HUES64 (cell line): ENCODE measurements at regions not wholly inside any gene's neighbourhood (a gene's known extent, or its start where the extent isn't known, plus 50 kb on each side); places are given as distances from the start of the nearest gene placed in this dataset.
"Not testable (repeated sequence)": the region's sequence is repeated elsewhere in the genome, so short reads cannot be mapped to it uniquely, and the experiment has no call there.

Source experiments
- H3K27ac ChIP-seq: 2 replicates; pipeline ENCODE4 v1.7.0; 2013; ENCODE audit warnings: low read depth, low read length, inconsistent platforms
- H3K27me3 ChIP-seq: 2 replicates; pipeline ENCODE4 v1.6.1; 2013; ENCODE audit warnings: mild to moderate bottlenecking, low read length; ENCODE audit not compliant: insufficient read depth
- H3K36me3 ChIP-seq: 2 replicates; pipeline ENCODE4 v1.6.1; 2013; ENCODE audit warnings: mild to moderate bottlenecking, low read length; ENCODE audit not compliant: insufficient read depth
- H3K4me1 ChIP-seq: 2 replicates; pipeline ENCODE4 v1.6.1; 2013; ENCODE audit warnings: mild to moderate bottlenecking, low read length, moderate library complexity; ENCODE audit not compliant: insufficient read depth
- H3K4me3 ChIP-seq: 2 replicates; pipeline ENCODE4 v1.5.1; 2013; ENCODE audit warnings: mild to moderate bottlenecking, low read length, moderate library complexity
- H3K9ac ChIP-seq: 2 replicates; pipeline ENCODE4 v1.6.1; 2013; ENCODE audit warnings: mild to moderate bottlenecking, low read depth, low read length
- H3K9me3 ChIP-seq: 2 replicates; pipeline ENCODE4 v1.6.1; 2013; ENCODE audit warnings: low read depth, low read length; ENCODE audit not compliant: insufficient read depth
- WGBS: fragments of 150-250, 120-280 bp; methylation state at CpG from one replicate; pipeline ENCODE4 v1.1.7; 2013; ENCODE audit warnings: missing lambda C conversion rate; 5-methylcytosine and 5-hydroxymethylcytosine counted together

- 87% methylated on average over 39 of the region's 39 CpGs for WGBS
- Histone ChIP-seq H3K4me1 (no peaks in the 10 kb centered on the region), H3K4me3 (no peak overlapping the region), H3K9me3 (peaks cover 62% of the 10 kb centered on the region), H3K36me3 (no peaks in the 10 kb centered on the region), H3K27ac (no peak overlapping the region), H3K27me3 (no peaks in the 10 kb centered on the region), H3K9ac (no peak overlapping the region)
Measured at GRCh38 chr20:29497261-29497671, 1760.2 kb upstream of the DEFB115 start.

GRCh38 chr20:29497684-29498083, 1759.8 kb upstream of the DEFB115 start:
- not testable (repeated sequence) for H3K36me3 ChIP-seq, H3K9ac ChIP-seq, H3K4me3 ChIP-seq, H3K27me3 ChIP-seq, H3K27ac ChIP-seq, H3K4me1 ChIP-seq
- WGBS, result 78% methylated on average over 18 of the region's 18 CpGs
- peaks cover 58% of the 10 kb centered on the region for H3K9me3 ChIP-seq

- peaks cover 53% of the 10 kb centered on the region for H3K9me3 ChIP-seq
- not testable (repeated sequence) for H3K27me3 ChIP-seq, H3K4me1 ChIP-seq, H3K27ac ChIP-seq, H3K9ac ChIP-seq, H3K36me3 ChIP-seq, H3K4me3 ChIP-seq
- WGBS, result 76% methylated on average over 3 of the region's 3 CpGs
Measured at GRCh38 chr20:29500738-29501137, 1756.7 kb upstream of the DEFB115 start.

- not testable (repeated sequence) for H3K4me3 ChIP-seq, H3K4me1 ChIP-seq, H3K9ac ChIP-seq, H3K27me3 ChIP-seq, H3K36me3 ChIP-seq, H3K27ac ChIP-seq
- peaks cover 72% of the 10 kb centered on the region for H3K9me3 ChIP-seq
- 79% methylated on average over 13 of the region's 13 CpGs for WGBS
Measured at GRCh38 chr20:29514634-29515033, 1742.8 kb upstream of the DEFB115 start.

- H3K27me3 ChIP-seq, H3K9ac ChIP-seq, H3K27ac ChIP-seq, H3K4me3 ChIP-seq, H3K4me1 ChIP-seq, H3K36me3 ChIP-seq: not testable (repeated sequence)
- peaks cover 73% of the 10 kb centered on the region for H3K9me3 ChIP-seq
- no CpG with 5 or more reads among the region's 5 CpGs for WGBS
Measured at GRCh38 chr20:29516847-29517246, 1740.6 kb upstream of the DEFB115 start.

GRCh38 chr20:29519610-29520241, 1737.7 kb upstream of the DEFB115 start:
- 71% methylated on average over 3 of the region's 5 CpGs for WGBS
- not testable (repeated sequence) for H3K27me3 ChIP-seq, H3K9ac ChIP-seq, H3K4me1 ChIP-seq, H3K27ac ChIP-seq, H3K36me3 ChIP-seq, H3K4me3 ChIP-seq
- H3K9me3 ChIP-seq, result peaks cover 58% of the 10 kb centered on the region

- not testable (repeated sequence) for H3K27ac ChIP-seq, H3K4me3 ChIP-seq, H3K27me3 ChIP-seq, H3K4me1 ChIP-seq, H3K36me3 ChIP-seq, H3K9ac ChIP-seq
- H3K9me3 ChIP-seq, result peaks cover 30% of the 10 kb centered on the region
- 72% methylated on average over 4 of the region's 4 CpGs for WGBS
Measured at GRCh38 chr20:29533566-29534177, 1723.8 kb upstream of the DEFB115 start.

GRCh38 chr20:29566901-29567635, 1690.4 kb upstream of the DEFB115 start:
- not testable (repeated sequence) for H3K9ac ChIP-seq, H3K36me3 ChIP-seq, H3K27me3 ChIP-seq, H3K4me1 ChIP-seq, H3K4me3 ChIP-seq, H3K27ac ChIP-seq
- WGBS, result 92% methylated on average over 40 of the region's 44 CpGs
- H3K9me3 ChIP-seq, result peaks cover 25% of the 10 kb centered on the region; the same call in 1 of the 2 replicates

GRCh38 chr20:29567671-29568070, 1689.8 kb upstream of the DEFB115 start:
- H3K9me3 ChIP-seq, result peaks cover 22% of the 10 kb centered on the region; the same call in 1 of the 2 replicates
- not testable (repeated sequence) for H3K36me3 ChIP-seq, H3K4me3 ChIP-seq, H3K9ac ChIP-seq, H3K4me1 ChIP-seq, H3K27me3 ChIP-seq, H3K27ac ChIP-seq
- WGBS, result 91% methylated on average over 23 of the region's 23 CpGs

GRCh38 chr20:29570126-29570525, 1687.3 kb upstream of the DEFB115 start:
- 72% methylated on average over 4 of the region's 5 CpGs for WGBS
- H3K27ac ChIP-seq, H3K9ac ChIP-seq, H3K36me3 ChIP-seq, H3K27me3 ChIP-seq, H3K4me1 ChIP-seq, H3K4me3 ChIP-seq: not testable (repeated sequence)
- H3K9me3 ChIP-seq, result peaks cover 30% of the 10 kb centered on the region; the same call in 1 of the 2 replicates

GRCh38 chr20:29589530-29589929, 1667.9 kb upstream of the DEFB115 start:
- 80% methylated on average over 2 of the region's 2 CpGs for WGBS
- not testable (repeated sequence) for H3K27me3 ChIP-seq, H3K4me1 ChIP-seq, H3K9ac ChIP-seq, H3K4me3 ChIP-seq, H3K36me3 ChIP-seq, H3K27ac ChIP-seq
- peaks cover 22% of the 10 kb centered on the region for H3K9me3 ChIP-seq
